Naive thymus-derived CD8-positive, alpha-beta T cell (primary cell): ENCODE measurements at regions not wholly inside any gene's neighbourhood (a gene's known extent, or its start where the extent isn't known, plus 50 kb on each side); places are given as distances from the start of the nearest gene placed in this dataset.
A peak's percentile ranks its signal among the peaks of the same experiment; 100 is the strongest.
"Not testable (repeated sequence)": the region's sequence is repeated elsewhere in the genome, so short reads cannot be mapped to it uniquely, and the experiment has no call there.

Experiments used
- ATAC-seq, 2 donors: fragments of 150-1000 bp; cut with Tn5 transposase in 1 of 2; sonication (Bioruptor Pico), chemical (Tn5 transposase) in 1 of 2; 1 replicate in 1 of 2; 2 replicates in 1 of 2; pipeline ENCODE4 v1.10.0; 2021; ENCODE audit warnings: mild to moderate bottlenecking in 2 of 2, moderate library complexity in 2 of 2
- POLR2A ChIA-PET: fragments of 350-600 bp; sonication (Branson Sonifier 250); formaldehyde crosslinking; loops from one replicate; lab custom pipeline; 2021; ENCODE audit warnings: antibody characterized with exemption; lab: Charles Lee
- DNase-seq, 10 donors: peaks; one replicate each; pipeline versions ENCODE4 v3.0.0 to v3.0.0-alpha.2; 2020 to 2022
- H3K27ac Mint-ChIP-seq, 10 donors: one replicate each; pipeline ENCODE4 v1.8.0; 2020 to 2022; ENCODE audit warnings: mild to moderate bottlenecking in 10 of 10, mixed read lengths in 10 of 10, moderate library complexity in 4 of 10, inconsistent platforms in 1 of 10
- H3K27me3 Mint-ChIP-seq, 5 donors: one replicate each; pipeline ENCODE4 v1.8.0; 2021 to 2022; ENCODE audit warnings: mixed read lengths in 5 of 5
- H3K36me3 Mint-ChIP-seq, 3 donors: one replicate each; pipeline ENCODE4 v1.8.0; 2020 to 2022; ENCODE audit warnings: mixed read lengths in 3 of 3, mild to moderate bottlenecking in 2 of 3, inconsistent platforms in 1 of 3
- H3K4me1 Mint-ChIP-seq, 4 donors: one replicate each; pipeline ENCODE4 v1.8.0; 2021 to 2022; ENCODE audit warnings: mixed read lengths in 4 of 4
- H3K4me3 Mint-ChIP-seq, 10 donors: one replicate each; pipeline ENCODE4 v1.8.0; 2020 to 2022; ENCODE audit warnings: mild to moderate bottlenecking in 10 of 10, mixed read lengths in 10 of 10, moderate library complexity in 6 of 10, inconsistent platforms in 1 of 10
- H3K9me3 Mint-ChIP-seq, 9 donors: one replicate each; pipeline ENCODE4 v1.8.0; 2020 to 2022; ENCODE audit warnings: mixed read lengths in 9 of 9, mild to moderate bottlenecking in 3 of 9, inconsistent platforms in 1 of 9, moderate library complexity in 1 of 9

DNA sequence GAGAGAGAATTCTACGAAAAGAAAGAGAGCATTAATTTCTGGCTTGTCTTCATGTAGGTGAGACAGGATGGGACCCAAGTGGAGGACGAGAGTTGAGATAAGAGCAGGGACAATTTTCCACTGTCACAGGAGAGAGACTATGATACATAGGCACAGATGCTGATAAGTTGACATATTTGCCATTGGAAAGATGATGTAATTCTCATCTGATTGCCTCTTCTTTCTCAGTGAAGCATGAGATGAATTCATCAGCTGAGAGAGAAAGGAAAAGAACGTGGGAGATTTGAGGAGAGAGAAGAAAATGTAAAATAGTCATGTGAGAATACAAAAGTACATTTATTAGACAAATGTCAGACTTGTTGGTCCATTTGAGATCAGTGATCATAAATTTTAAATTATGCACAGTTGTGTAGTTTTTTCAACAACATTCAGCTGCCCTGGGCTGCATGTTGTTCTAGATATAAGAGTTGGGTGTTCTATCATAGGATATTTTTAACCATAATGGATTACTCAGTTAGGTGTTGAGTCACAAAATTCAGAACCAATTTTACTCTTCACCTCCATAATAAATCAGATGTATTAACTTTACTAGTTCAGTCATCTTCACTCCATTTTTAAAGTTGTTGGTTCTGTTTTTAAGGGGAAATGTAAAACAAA lies 222.9 kb downstream of the DPY19L2 start:
- no peak for ATAC-seq
- H3K36me3 Mint-ChIP-seq: no peaks in the 10 kb centered on the region
- no peak overlapping the region for H3K4me3 Mint-ChIP-seq
- H3K9me3 Mint-ChIP-seq: no peaks in the 10 kb centered on the region
- POLR2A ChIA-PET: no interaction called here
- no peaks in the 10 kb centered on the region for H3K4me1 Mint-ChIP-seq
- no peak for DNase-seq
- peaks cover 0 to 4% (median 0%) of the 10 kb centered on the region in 5 donors for H3K27me3 Mint-ChIP-seq
- H3K27ac Mint-ChIP-seq: no peak overlapping the region

DNA sequence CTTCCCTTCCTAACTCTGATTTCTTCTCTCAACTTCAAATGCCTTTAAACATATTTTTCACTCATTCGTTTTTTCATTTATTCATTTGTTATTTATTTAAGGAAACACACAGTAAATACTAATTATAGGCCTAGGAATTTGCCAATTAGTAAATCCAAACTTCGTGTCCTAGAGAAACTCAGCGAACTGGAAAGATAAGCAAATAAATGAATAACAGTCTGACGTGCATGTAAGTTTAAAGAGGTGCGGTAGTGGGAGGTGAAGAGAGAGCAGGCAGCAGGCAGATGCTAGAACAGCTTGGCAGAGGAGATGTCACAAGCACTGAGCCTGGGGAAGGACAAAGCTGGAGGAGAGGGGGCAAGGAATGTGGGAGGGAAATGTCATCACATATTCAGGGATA lies 228.2 kb downstream of the DPY19L2 start:
- H3K4me1 Mint-ChIP-seq: no peaks in the 10 kb centered on the region
- POLR2A ChIA-PET: no interaction called here
- H3K4me3 Mint-ChIP-seq: no peak overlapping the region
- no peak for ATAC-seq
- H3K36me3 Mint-ChIP-seq: no peaks in the 10 kb centered on the region
- H3K27me3 Mint-ChIP-seq: peaks cover 0 to 7% (median 3%) of the 10 kb centered on the region in 5 donors
- peaks cover 0 to 7% (median 3%) of the 10 kb centered on the region in 9 donors for H3K9me3 Mint-ChIP-seq
- H3K27ac Mint-ChIP-seq: no peak overlapping the region
- no peak for DNase-seq

DNA sequence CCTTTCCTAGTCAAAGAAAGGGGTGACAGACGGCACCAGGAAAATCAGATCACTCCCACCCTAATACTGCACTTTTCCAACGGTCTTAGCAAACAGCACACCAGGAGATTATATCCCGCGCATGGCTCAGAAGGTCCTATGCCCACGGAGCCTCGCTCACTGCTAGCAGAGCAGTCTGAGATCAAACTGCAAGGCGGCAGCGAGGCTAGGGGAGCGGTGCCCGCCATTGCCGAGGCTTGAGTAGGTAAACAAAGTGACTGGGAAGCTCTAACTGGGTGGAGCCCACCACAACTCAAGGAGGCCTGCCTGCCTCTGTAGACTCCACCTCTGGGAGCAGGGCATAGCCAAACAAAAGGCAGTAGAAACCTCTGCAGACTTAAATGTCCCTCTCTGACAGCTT lies 233.9 kb downstream of the DPY19L2 start:
- H3K36me3 Mint-ChIP-seq, ATAC-seq, POLR2A ChIA-PET, H3K4me1 Mint-ChIP-seq, H3K27me3 Mint-ChIP-seq, H3K27ac Mint-ChIP-seq, DNase-seq, H3K4me3 Mint-ChIP-seq: not testable (repeated sequence)
- peaks cover 0 to 14% (median 3%) of the 10 kb centered on the region in 9 donors for H3K9me3 Mint-ChIP-seq

DNA sequence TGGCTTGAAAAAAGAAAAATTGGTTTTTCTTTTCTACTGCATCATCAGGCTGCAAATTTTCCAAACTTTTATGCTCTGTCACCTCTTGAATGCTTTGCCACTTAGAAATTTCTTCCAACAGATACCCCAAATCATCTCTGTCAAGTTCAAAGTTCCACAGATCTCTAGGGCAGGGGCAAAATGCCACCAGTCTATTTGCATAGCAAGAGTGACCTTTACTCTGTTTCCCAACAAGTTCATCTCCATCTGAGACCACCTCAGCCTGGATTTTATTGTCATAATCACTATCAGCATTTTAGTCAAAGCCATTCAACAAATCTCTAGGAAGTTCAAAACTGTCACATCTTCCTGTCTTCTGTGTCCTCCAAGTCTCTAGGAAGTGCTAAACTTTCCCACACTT lies 240.3 kb downstream of the DPY19L2 start:
- peak overlapping the region in 1 of 10 donors; percentile 20 for H3K27ac Mint-ChIP-seq
- H3K27me3 Mint-ChIP-seq, H3K9me3 Mint-ChIP-seq, ATAC-seq, H3K4me3 Mint-ChIP-seq, H3K36me3 Mint-ChIP-seq, DNase-seq, H3K4me1 Mint-ChIP-seq, POLR2A ChIA-PET: not testable (repeated sequence)

DNA sequence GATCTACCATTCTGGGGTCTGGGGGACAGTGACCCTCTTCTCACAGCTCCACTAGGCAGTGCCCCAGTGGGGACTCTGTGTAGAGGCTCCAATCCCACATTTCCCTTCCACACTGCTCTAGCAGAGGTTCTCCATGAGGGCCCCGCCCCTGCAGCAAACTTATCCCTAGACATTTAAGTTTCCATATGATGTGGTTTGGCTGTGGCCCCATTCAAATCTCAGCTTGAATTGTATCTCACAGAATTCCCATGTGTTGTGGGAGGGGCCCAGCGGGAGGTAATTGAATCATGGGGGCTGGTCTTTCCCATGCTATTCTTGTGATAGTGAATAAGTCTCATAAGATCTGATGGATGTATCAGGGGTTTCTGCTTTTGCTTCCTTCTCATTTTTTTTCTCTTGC lies 241.3 kb downstream of the DPY19L2 start:
- H3K9me3 Mint-ChIP-seq, DNase-seq, ATAC-seq, H3K27ac Mint-ChIP-seq, H3K27me3 Mint-ChIP-seq, H3K36me3 Mint-ChIP-seq, H3K4me1 Mint-ChIP-seq, POLR2A ChIA-PET, H3K4me3 Mint-ChIP-seq: not testable (repeated sequence)

DNA sequence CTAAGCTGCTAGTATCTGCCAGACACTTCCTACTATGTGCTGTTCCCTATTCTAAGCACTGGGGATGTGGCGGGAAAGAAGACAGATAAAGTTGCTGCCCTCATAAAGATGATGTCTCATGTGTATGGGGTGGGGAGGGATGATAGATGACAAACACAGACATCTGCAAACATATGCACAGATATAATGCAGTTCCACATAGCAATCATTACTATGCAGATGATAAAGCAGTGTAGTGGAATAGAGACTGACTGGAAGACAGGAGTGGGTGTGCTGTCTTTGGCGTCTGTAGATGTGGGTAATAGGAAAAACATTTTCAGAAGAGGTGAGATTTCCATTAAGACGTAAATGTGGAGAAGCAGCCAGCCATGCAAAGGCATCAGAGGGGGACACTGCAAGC lies 243.6 kb downstream of the DPY19L2 start:
- POLR2A ChIA-PET: no interaction called here
- ATAC-seq: no peak
- peaks cover 0 to 14% (median 0%) of the 10 kb centered on the region in 9 donors for H3K9me3 Mint-ChIP-seq
- H3K4me1 Mint-ChIP-seq: no peaks in the 10 kb centered on the region
- no peak for DNase-seq
- H3K4me3 Mint-ChIP-seq: no peak overlapping the region
- H3K36me3 Mint-ChIP-seq: no peaks in the 10 kb centered on the region
- no peak overlapping the region for H3K27ac Mint-ChIP-seq
- peaks cover 0 to 7% (median 2%) of the 10 kb centered on the region in 5 donors for H3K27me3 Mint-ChIP-seq

DNA sequence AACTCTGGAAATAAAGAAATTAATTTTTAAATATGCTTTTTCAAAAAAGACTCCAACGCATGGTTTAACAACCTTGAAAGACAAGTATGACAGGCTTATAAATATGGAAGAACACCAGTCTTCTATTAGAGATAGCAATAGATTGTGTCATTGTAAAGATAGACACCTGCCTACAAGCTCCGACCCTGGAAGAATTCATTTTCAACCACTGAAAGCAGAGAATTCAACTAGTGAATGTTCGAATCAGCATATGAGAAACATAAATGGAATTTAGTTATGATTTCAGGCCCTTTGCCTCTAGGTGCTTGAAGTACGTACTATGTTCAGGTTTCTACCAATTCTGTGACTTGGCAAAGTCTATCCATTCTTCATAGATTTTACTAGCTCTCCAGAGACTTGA lies 244.5 kb downstream of the DPY19L2 start:
- DNase-seq (no peak), ATAC-seq (no peak)
- no peak overlapping the region for H3K27ac Mint-ChIP-seq
- no peaks in the 10 kb centered on the region for H3K4me1 Mint-ChIP-seq
- peaks cover 0 to 14% (median 0%) of the 10 kb centered on the region in 9 donors for H3K9me3 Mint-ChIP-seq
- no peaks in the 10 kb centered on the region for H3K36me3 Mint-ChIP-seq
- H3K4me3 Mint-ChIP-seq: no peak overlapping the region
- POLR2A ChIA-PET: no interaction called here
- H3K27me3 Mint-ChIP-seq: peaks cover 0 to 10% (median 2%) of the 10 kb centered on the region in 5 donors

DNA sequence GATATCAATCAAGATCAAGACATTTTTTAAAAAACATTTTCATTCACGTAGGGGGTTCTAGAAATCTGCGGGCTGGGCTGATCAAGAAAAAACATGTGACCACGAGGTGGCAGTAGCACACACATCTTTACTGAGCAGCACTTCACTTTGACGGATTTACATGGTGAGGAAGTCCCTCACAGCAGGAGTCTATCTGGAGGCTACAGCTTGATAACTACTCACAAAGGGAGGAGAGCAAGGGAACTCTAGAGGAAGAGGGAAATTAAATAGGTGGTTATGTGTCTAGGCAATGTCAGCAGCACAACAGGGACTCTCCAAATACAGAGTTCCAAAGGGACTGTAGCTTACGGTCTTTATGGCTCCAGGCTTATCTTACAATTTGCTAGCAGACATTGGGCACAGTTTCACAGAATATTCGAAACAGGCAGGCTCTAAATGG lies 248.1 kb downstream of the DPY19L2 start:
- ATAC-seq (no peak), DNase-seq (peak in 2 of 10 donors; percentile 7 to 15)
- H3K27me3 Mint-ChIP-seq: peaks cover 0 to 19% (median 1%) of the 10 kb centered on the region in 5 donors
- H3K36me3 Mint-ChIP-seq: peaks cover 0 to 2% (median 0%) of the 10 kb centered on the region in 3 donors
- POLR2A ChIA-PET: no interaction called here
- H3K9me3 Mint-ChIP-seq: peaks cover 0 to 11% (median 3%) of the 10 kb centered on the region in 9 donors
- no peak overlapping the region for H3K27ac Mint-ChIP-seq
- no peak overlapping the region for H3K4me3 Mint-ChIP-seq
- H3K4me1 Mint-ChIP-seq: no peaks in the 10 kb centered on the region

DNA sequence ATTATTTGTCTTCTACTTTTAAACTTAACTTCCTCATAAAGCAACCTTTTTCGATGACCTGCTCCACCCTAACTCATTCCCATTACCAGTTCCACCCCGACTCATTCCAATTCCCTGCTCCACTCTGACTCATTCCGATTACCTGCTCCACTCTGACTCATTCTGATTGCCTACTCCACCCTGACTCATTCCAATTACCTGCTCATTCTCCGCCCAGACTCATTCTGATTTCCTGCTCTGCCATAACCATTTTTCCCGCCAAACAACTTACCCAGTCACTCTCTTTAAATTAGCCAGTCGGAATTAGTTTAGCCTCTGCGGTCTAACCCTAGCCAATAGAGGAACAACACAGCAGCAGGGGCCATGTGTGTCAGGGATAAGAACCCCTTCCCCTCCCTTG lies 249.1 kb downstream of the DPY19L2 start:
- ATAC-seq (no peak), DNase-seq (no peak)
- H3K4me3 Mint-ChIP-seq: no peak overlapping the region
- H3K27me3 Mint-ChIP-seq: peaks cover 0 to 16% (median 1%) of the 10 kb centered on the region in 5 donors
- H3K27ac Mint-ChIP-seq: no peak overlapping the region
- POLR2A ChIA-PET: no interaction called here
- H3K36me3 Mint-ChIP-seq: peaks cover 0 to 7% (median 0%) of the 10 kb centered on the region in 3 donors
- peaks cover 0 to 13% (median 4%) of the 10 kb centered on the region in 9 donors for H3K9me3 Mint-ChIP-seq
- no peaks in the 10 kb centered on the region for H3K4me1 Mint-ChIP-seq

DNA sequence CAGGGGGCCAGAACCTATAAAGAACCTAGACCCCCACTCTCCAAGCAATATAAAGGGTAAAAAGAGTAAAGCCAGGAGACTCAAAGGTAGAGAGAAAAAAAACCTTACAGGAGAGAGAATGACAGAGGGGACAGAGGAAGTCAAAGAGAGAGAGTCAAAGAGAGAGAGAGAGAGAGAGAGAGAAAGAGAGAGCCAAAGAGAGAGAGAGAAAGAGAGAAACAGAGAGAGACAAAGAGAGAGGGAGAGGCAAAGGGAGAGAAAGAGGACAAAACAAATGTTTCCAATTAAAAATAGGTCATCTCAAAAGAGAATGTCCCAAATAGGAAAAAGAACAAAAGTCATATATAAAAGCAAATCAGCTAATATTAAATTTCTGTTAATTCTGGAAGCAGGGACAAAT lies 251.5 kb downstream of the DPY19L2 start:
- ATAC-seq: no peak
- POLR2A ChIA-PET: no interaction called here

DNA sequence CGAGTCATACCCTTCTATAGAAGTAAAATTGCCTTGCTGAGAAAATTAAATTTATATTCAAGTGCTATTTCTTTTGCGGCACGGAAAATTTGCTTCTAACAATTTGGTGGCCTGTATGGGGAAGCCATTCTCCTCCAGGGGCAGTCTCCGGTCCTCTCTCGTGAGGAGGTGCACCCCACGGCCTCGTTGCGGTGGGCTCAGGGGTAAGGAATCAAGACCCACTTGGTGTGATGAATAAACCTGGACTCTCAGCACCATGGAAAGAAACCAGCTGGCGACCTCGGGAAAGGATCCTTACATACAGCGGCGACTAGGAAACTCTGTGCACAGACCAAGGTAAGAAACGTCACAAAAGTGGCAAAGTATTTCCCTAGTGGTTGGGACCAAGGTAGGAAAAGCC lies 252.9 kb downstream of the DPY19L2 start:
- DNase-seq (no peak), ATAC-seq (no peak)
- Mint-ChIP-seq H3K27me3 (peaks cover 0 to 19% (median 1%) of the 10 kb centered on the region in 5 donors), H3K4me3 (no peak overlapping the region), H3K36me3 (peaks cover 0 to 7% (median 0%) of the 10 kb centered on the region in 3 donors), H3K9me3 (peaks cover 0 to 12% (median 4%) of the 10 kb centered on the region in 9 donors), H3K27ac (peak overlapping the region in 1 of 10 donors; percentile 20), H3K4me1 (peaks cover 0 to 1% (median under 1%) of the 10 kb centered on the region in 4 donors)
- POLR2A ChIA-PET: no interaction called here

More for the DNA sequence above, 251.5 kb downstream of the DPY19L2 start:
- Mint-ChIP-seq H3K9me3 (peaks cover 0 to 15% (median 4%) of the 10 kb centered on the region in 9 donors), H3K4me3 (no peak overlapping the region), H3K27me3 (peaks cover 0 to 19% (median 1%) of the 10 kb centered on the region in 5 donors), H3K4me1 (no peaks in the 10 kb centered on the region), H3K27ac (no peak overlapping the region), H3K36me3 (peaks cover 0 to 7% (median 0%) of the 10 kb centered on the region in 3 donors)
- DNase-seq: no peak

DNA sequence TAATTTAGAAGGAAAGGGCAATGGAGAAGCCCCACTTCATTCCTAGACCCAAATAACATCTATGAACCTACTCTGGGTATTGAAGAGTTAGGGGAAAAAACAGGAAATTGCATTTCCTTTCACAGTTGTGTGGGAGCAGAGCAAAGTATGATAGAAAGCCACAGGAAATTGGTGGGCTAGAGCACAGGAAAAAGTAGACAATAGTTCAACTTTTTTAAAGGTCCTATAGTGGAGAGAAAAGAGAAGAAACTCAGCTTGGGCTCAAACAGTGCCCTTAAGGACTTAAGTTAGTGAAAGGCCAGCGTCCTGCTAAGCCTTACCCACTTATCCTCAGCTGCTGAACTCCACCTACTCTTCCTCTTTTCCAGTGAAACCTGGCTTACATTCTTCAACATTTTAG lies 258.1 kb downstream of the DPY19L2 start:
- no peak for ATAC-seq
- Mint-ChIP-seq H3K27ac (peak overlapping the region in 1 of 10 donors; percentile 37), H3K36me3 (peaks cover 0 to 8% (median 0%) of the 10 kb centered on the region in 3 donors), H3K27me3 (peaks cover 0 to 16% (median 0%) of the 10 kb centered on the region in 5 donors), H3K4me3 (peak overlapping the region in 1 of 10 donors; percentile 52), H3K9me3 (peaks cover 0 to 13% (median 7%) of the 10 kb centered on the region in 9 donors), H3K4me1 (peaks cover 3 to 6% (median 5%) of the 10 kb centered on the region in 4 donors)
- POLR2A ChIA-PET: no interaction called here
- peak in 1 of 10 donors; percentile 4 for DNase-seq

DNA sequence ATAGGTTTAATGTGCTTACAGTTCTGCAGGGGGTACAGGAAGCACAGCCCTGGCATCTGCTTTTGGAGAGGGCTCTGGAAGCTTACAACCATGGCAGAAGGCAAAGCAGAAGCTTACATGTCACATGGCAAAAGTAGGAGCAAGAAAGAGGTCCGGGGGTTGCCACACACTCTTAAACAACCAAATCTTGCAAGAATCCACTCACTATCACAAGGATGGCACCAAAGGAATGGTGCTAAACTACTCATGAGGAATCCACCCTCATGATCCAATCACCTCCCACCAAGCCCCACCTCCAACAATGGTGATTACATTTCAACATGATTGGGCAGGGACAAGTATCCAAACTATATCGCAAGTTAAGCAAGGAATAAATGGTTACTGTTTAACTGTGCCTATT lies 255.8 kb upstream of the AVPR1A start:
- peaks cover 0 to 4% (median 0%) of the 10 kb centered on the region in 3 donors for H3K36me3 Mint-ChIP-seq
- H3K4me1 Mint-ChIP-seq: peaks cover 3 to 6% (median 5%) of the 10 kb centered on the region in 4 donors
- H3K27ac Mint-ChIP-seq: no peak overlapping the region
- ATAC-seq (no peak), DNase-seq (no peak)
- peaks cover 0 to 9% (median 0%) of the 10 kb centered on the region in 5 donors for H3K27me3 Mint-ChIP-seq
- POLR2A ChIA-PET: no interaction called here
- no peak overlapping the region for H3K4me3 Mint-ChIP-seq
- peaks cover 0 to 9% (median 0%) of the 10 kb centered on the region in 9 donors for H3K9me3 Mint-ChIP-seq
